ENCODE measurements at regions not wholly inside any gene's neighbourhood (a gene's known extent, or its start where the extent isn't known, plus 50 kb on each side); places are given as distances from the start of the nearest gene placed in this dataset.
A peak's percentile ranks its signal among the peaks of the same experiment; 100 is the strongest.
"Not testable (repeated sequence)": the region's sequence is repeated elsewhere in the genome, so short reads cannot be mapped to it uniquely, and the experiment has no call there.

- no peak for DNase-seq (ENCODE audit: low read depth)
Measured at GRCh38 chr5:124021066-124021641, 509.2 kb downstream of the CSNK1G3 start.

- DNase-seq (ENCODE audit: low read depth), result not testable (repeated sequence)
Measured at GRCh38 chr5:124017321-124017720, 505.3 kb downstream of the CSNK1G3 start.

GRCh38 chr5:124007675-124008398 lies 495.9 kb downstream of the CSNK1G3 start:
- DNase-seq (ENCODE audit: low read depth), result no peak

- DNase-seq (ENCODE audit: low read depth), result no peak
Measured at GRCh38 chr5:124001036-124001615, 489.1 kb downstream of the CSNK1G3 start.

GRCh38 chr5:124000538-124000937 lies 488.6 kb downstream of the CSNK1G3 start:
- no peak for DNase-seq (ENCODE audit: low read depth)

GRCh38 chr5:123997462-123998215 lies 485.7 kb downstream of the CSNK1G3 start:
- peak; percentile 86 for DNase-seq (ENCODE audit: low read depth)

GRCh38 chr5:123997064-123997461 lies 485.1 kb downstream of the CSNK1G3 start:
- no peak for DNase-seq (ENCODE audit: low read depth)

GRCh38 chr5:123992641-123993040 lies 480.7 kb downstream of the CSNK1G3 start:
- no peak for DNase-seq (ENCODE audit: low read depth)

GRCh38 chr5:123987956-123988355 lies 476.0 kb downstream of the CSNK1G3 start:
- DNase-seq (ENCODE audit: low read depth), result no peak

- DNase-seq (ENCODE audit: low read depth), result no peak
Measured at GRCh38 chr5:123976379-123977033, 464.5 kb downstream of the CSNK1G3 start.

- not testable (repeated sequence) for DNase-seq (ENCODE audit: low read depth)
Measured at GRCh38 chr5:123975521-123975920, 463.5 kb downstream of the CSNK1G3 start.

GRCh38 chr5:123966781-123967180 lies 454.8 kb downstream of the CSNK1G3 start:
- no peak for DNase-seq (ENCODE audit: low read depth)

- DNase-seq (ENCODE audit: low read depth), result no peak
Measured at GRCh38 chr5:123965626-123966025, 453.6 kb downstream of the CSNK1G3 start.

GRCh38 chr5:123964884-123965283 lies 452.9 kb downstream of the CSNK1G3 start:
- DNase-seq (ENCODE audit: low read depth), result no peak

GRCh38 chr5:123960526-123960925 lies 448.5 kb downstream of the CSNK1G3 start:
- no peak for DNase-seq (ENCODE audit: low read depth)

- peak; percentile 89 for DNase-seq (ENCODE audit: low read depth)
Measured at GRCh38 chr5:123951582-123951977, 439.6 kb downstream of the CSNK1G3 start.

- DNase-seq (ENCODE audit: low read depth), result no peak
Measured at GRCh38 chr5:123950701-123951581, 439.0 kb downstream of the CSNK1G3 start.

- no peak for DNase-seq (ENCODE audit: low read depth)
Measured at GRCh38 chr5:123949807-123950340, 437.9 kb downstream of the CSNK1G3 start.

- DNase-seq (ENCODE audit: low read depth), result no peak
Measured at GRCh38 chr5:123949043-123949804, 437.2 kb downstream of the CSNK1G3 start.

GRCh38 chr5:123947797-123948196 lies 435.8 kb downstream of the CSNK1G3 start:
- DNase-seq (ENCODE audit: low read depth), result no peak
